Fibroblast of lung (primary cell): ENCODE measurements at regions not wholly inside any gene's neighbourhood (a gene's known extent, or its start where the extent isn't known, plus 50 kb on each side); places are given as distances from the start of the nearest gene placed in this dataset.

Experiments
- DNase-seq, 2 donors: peaks; one replicate each; pipeline versions ENCODE4 v3.0.0 to v3.0.0-alpha.2; 2010; ENCODE audit warnings: low read depth in 2 of 2
- H2AFZ ChIP-seq: 2 replicates; pipeline ENCODE4 v1.5.1; 2012; ENCODE audit warnings: low read length, control low read depth, inconsistent platforms
- H3K27ac ChIP-seq: 2 replicates; pipeline ENCODE4 v1.5.1; 2011; ENCODE audit warnings: low read length, control low read depth; ENCODE audit not compliant: insufficient read depth
- H3K27me3 ChIP-seq: 2 replicates; pipeline ENCODE4 v1.5.1; 2011; ENCODE audit warnings: mild to moderate bottlenecking, low read length; ENCODE audit not compliant: control insufficient read depth, insufficient read depth
- H3K36me3 ChIP-seq: 2 replicates; pipeline ENCODE4 v1.5.1; 2011; ENCODE audit warnings: low read length; ENCODE audit not compliant: control insufficient read depth, insufficient read depth
- H3K4me1 ChIP-seq: 2 replicates; pipeline ENCODE4 v1.5.1; 2011; ENCODE audit warnings: low read length; ENCODE audit not compliant: control insufficient read depth, insufficient read depth; ENCODE audit errors: extremely low read depth
- H3K4me2 ChIP-seq: 2 replicates; pipeline ENCODE4 v1.5.1; 2011; ENCODE audit warnings: low read length, control low read depth; ENCODE audit not compliant: insufficient read depth; ENCODE audit errors: extremely low read depth
- H3K4me3 ChIP-seq, 4 experiments: fragments of 200-600 bp in 1 of 4; sonication (generic) in 1 of 4; replicated peaks in 1 of 4; 2 replicates each; pipeline ENCODE4 v1.5.1; 2011 to 2016; ENCODE audit warnings: low read length in 4 of 4, low read depth in 3 of 4, mild to moderate bottlenecking in 3 of 4, control low read depth in 2 of 4, inconsistent platforms in 1 of 4, mixed read lengths in 1 of 4; ENCODE audit not compliant: insufficient read depth in 1 of 4; ENCODE audit errors: control extremely low read depth in 1 of 4
- H3K79me2 ChIP-seq: 2 replicates; pipeline ENCODE4 v1.5.1; 2012; ENCODE audit warnings: mild to moderate bottlenecking, low read length, inconsistent platforms; ENCODE audit not compliant: control insufficient read depth, insufficient read depth
- H3K9ac ChIP-seq: 2 replicates; pipeline ENCODE4 v1.5.1; 2011; ENCODE audit warnings: mild to moderate bottlenecking, low read length, control low read depth; ENCODE audit not compliant: insufficient read depth
- H3K9me3 ChIP-seq: 2 replicates; pipeline ENCODE4 v1.5.1; 2012; ENCODE audit warnings: low read depth, low read length; ENCODE audit not compliant: control insufficient read depth, insufficient read depth
- H4K20me1 ChIP-seq: 2 replicates; pipeline ENCODE4 v1.5.1; 2011; ENCODE audit warnings: low read length; ENCODE audit not compliant: control insufficient read depth, insufficient read depth; ENCODE audit errors: extremely low read depth
- EZH2 ChIP-seq: IDR thresholded peaks from 2 replicates; pipeline ENCODE4 v1.5.1; 2012; ENCODE audit warnings: low read length, control low read depth, mild to moderate bottlenecking; ENCODE audit errors: missing control alignments
- TF ChIP-seq, protein P1 (sequence below), 2 donors: IDR thresholded peaks in 1 of 2; conservative IDR thresholded peaks in 1 of 2; 1 replicate in 1 of 2; 2 replicates in 1 of 2; pipeline ENCODE4 v1.5.1; 2011 to 2012; ENCODE audit warnings: low read length in 2 of 2, control low read depth in 1 of 2, inconsistent platforms in 1 of 2, low read depth in 1 of 2, mild to moderate bottlenecking in 1 of 2

GRCh38 chr11:15501566-15501965, 386.8 kb downstream of the INSC start:
- H3K27ac ChIP-seq: no peak overlapping the region
- TF ChIP-seq, protein P1, sequence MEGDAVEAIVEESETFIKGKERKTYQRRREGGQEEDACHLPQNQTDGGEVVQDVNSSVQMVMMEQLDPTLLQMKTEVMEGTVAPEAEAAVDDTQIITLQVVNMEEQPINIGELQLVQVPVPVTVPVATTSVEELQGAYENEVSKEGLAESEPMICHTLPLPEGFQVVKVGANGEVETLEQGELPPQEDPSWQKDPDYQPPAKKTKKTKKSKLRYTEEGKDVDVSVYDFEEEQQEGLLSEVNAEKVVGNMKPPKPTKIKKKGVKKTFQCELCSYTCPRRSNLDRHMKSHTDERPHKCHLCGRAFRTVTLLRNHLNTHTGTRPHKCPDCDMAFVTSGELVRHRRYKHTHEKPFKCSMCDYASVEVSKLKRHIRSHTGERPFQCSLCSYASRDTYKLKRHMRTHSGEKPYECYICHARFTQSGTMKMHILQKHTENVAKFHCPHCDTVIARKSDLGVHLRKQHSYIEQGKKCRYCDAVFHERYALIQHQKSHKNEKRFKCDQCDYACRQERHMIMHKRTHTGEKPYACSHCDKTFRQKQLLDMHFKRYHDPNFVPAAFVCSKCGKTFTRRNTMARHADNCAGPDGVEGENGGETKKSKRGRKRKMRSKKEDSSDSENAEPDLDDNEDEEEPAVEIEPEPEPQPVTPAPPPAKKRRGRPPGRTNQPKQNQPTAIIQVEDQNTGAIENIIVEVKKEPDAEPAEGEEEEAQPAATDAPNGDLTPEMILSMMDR (conservative IDR thresholded peaks at IDR 0.05 in 1 of 2, IDR thresholded peaks at IDR 0.05 in 1 of 2; ENCODE audit: low read depth in 1 of 2, low read length in 2 of 2): no peak
- no peak for TF ChIP-seq EZH2
- no peak for DNase-seq
- no peaks in the 10 kb centered on the region for H3K27me3 ChIP-seq
- no peaks in the 10 kb centered on the region for H4K20me1 ChIP-seq
- no peak overlapping the region for H3K9ac ChIP-seq
- H3K79me2 ChIP-seq: no peaks in the 10 kb centered on the region
- no peaks in the 10 kb centered on the region for H3K36me3 ChIP-seq
- H3K9me3 ChIP-seq: no peaks in the 10 kb centered on the region
- no peak overlapping the region for H3K4me3 ChIP-seq
- no peaks in the 10 kb centered on the region for H3K4me1 ChIP-seq
- H2AFZ ChIP-seq: no peak overlapping the region
- no peak overlapping the region for H3K4me2 ChIP-seq

- Histone ChIP-seq H3K79me2 (no peaks in the 10 kb centered on the region), H3K4me3 (no peak overlapping the region), H3K4me1 (no peaks in the 10 kb centered on the region), H3K9ac (no peak overlapping the region), H3K36me3 (no peaks in the 10 kb centered on the region), H3K27me3 (no peaks in the 10 kb centered on the region), H3K4me2 (no peak overlapping the region), H4K20me1 (no peaks in the 10 kb centered on the region), H3K9me3 (no peaks in the 10 kb centered on the region), H3K27ac (no peak overlapping the region), H2AFZ (no peak overlapping the region)
- TF ChIP-seq EZH2: no peak
- TF ChIP-seq, protein P1 (conservative IDR thresholded peaks at IDR 0.05 in 1 of 2, IDR thresholded peaks at IDR 0.05 in 1 of 2; ENCODE audit: low read depth in 1 of 2, low read length in 2 of 2): no peak
- no peak for DNase-seq
Measured at GRCh38 chr11:15505155-15505554, 390.4 kb downstream of the INSC start.

DNA sequence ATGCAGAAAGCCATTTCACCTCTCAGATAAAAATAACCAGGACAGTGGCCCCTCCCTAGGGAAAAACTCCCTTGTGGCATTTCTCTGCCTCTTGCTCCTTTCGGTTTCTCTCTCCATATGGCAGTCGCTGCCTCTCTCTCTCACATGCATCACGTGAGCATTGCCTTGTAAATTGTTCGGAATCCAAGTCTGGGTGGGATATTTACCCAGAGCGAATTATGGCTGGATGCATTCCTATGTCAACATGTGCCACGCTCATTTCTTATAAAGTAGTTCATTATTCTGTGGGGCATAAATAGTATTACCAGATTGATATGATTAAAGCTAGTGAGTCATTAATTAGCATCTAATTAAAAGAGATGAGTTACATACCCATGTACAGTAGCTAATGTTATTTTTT, 392.9 kb downstream of the INSC start:
- Histone ChIP-seq H3K4me3 (peak overlapping the region in 1 of 4 experiments; percentile 25), H3K9me3 (no peaks in the 10 kb centered on the region), H3K9ac (no peak overlapping the region), H3K79me2 (no peaks in the 10 kb centered on the region), H3K27ac (no peak overlapping the region), H2AFZ (no peak overlapping the region), H3K4me1 (no peaks in the 10 kb centered on the region), H3K27me3 (no peaks in the 10 kb centered on the region), H3K4me2 (no peak overlapping the region), H3K36me3 (no peaks in the 10 kb centered on the region), H4K20me1 (no peaks in the 10 kb centered on the region)
- TF ChIP-seq, protein P1 (conservative IDR thresholded peaks at IDR 0.05 in 1 of 2, IDR thresholded peaks at IDR 0.05 in 1 of 2; ENCODE audit: low read depth in 1 of 2, low read length in 2 of 2): no peak
- no peak for TF ChIP-seq EZH2
- peak; percentile 12 to 64 for DNase-seq
